Liver (tissue), 8 donors: ENCODE measurements at regions not wholly inside any gene's neighbourhood (a gene's known extent, or its start where the extent isn't known, plus 50 kb on each side); places are given as distances from the start of the nearest gene placed in this dataset.

Experiments used
- DNase-seq: peaks from one replicate; pipeline ENCODE4 v3.0.0-alpha.2; 2017; ENCODE audit warnings: low spot score
- H3K27ac ChIP-seq, 2 donors: one replicate each; pipeline ENCODE4 v1.7.0; 2013; ENCODE audit warnings: inconsistent platforms in 2 of 2, low read length in 2 of 2, control low read depth in 1 of 2, low read depth in 1 of 2, mild to moderate bottlenecking in 1 of 2
- H3K27me3 ChIP-seq, 4 donors: one replicate each; pipeline versions ENCODE4 v1.6.1 to v1.7.0; 2013; ENCODE audit warnings: low read length in 3 of 4, inconsistent platforms in 1 of 4, mild to moderate bottlenecking in 1 of 4, moderate library complexity in 1 of 4; ENCODE audit not compliant: control insufficient read depth in 4 of 4, insufficient read depth in 4 of 4
- H3K36me3 ChIP-seq, 4 donors: one replicate each; pipeline versions ENCODE4 v1.6.1 to v1.7.0; 2013; ENCODE audit warnings: low read length in 3 of 4, mild to moderate bottlenecking in 3 of 4, low read depth in 1 of 4, moderate library complexity in 1 of 4; ENCODE audit not compliant: control insufficient read depth in 4 of 4, insufficient read depth in 3 of 4
- H3K4me1 ChIP-seq, 4 donors: one replicate each; pipeline versions ENCODE4 v1.6.1 to v1.7.0; 2013; ENCODE audit warnings: low read length in 3 of 4, mild to moderate bottlenecking in 3 of 4, moderate library complexity in 1 of 4; ENCODE audit not compliant: control insufficient read depth in 4 of 4, insufficient read depth in 4 of 4
- H3K4me3 ChIP-seq, 3 donors: one replicate each; pipeline versions ENCODE4 v1.6.1 to v1.7.0; 2013; ENCODE audit warnings: low read length in 3 of 3, control low read depth in 1 of 3, low read depth in 1 of 3, mild to moderate bottlenecking in 1 of 3
- H3K9ac ChIP-seq, 2 donors: one replicate each; pipeline ENCODE4 v1.7.0; 2013; ENCODE audit warnings: low read length in 2 of 2, mild to moderate bottlenecking in 2 of 2, moderate library complexity in 2 of 2, control low read depth in 1 of 2, low read depth in 1 of 2
- H3K9me3 ChIP-seq, 4 donors: one replicate each; pipeline versions ENCODE4 v1.6.1 to v1.7.0; 2013; ENCODE audit warnings: low read length in 3 of 4; ENCODE audit not compliant: control insufficient read depth in 4 of 4
- EGR1 ChIP-seq, 2 donors: IDR thresholded peaks; 2 replicates each; pipeline ENCODE4 v1.6.1; 2016 to 2018; ENCODE audit warnings: antibody characterized with exemption in 2 of 2, low read depth in 2 of 2
- FOXA2 ChIP-seq: IDR thresholded peaks from 2 replicates; pipeline ENCODE4 v1.6.1; 2016; ENCODE audit warnings: antibody characterized with exemption
- GABPA ChIP-seq, 2 donors: IDR thresholded peaks in 1 of 2; conservative IDR thresholded peaks in 1 of 2; 2 replicates each; pipeline ENCODE4 v1.6.1; 2016; ENCODE audit warnings: antibody characterized with exemption in 2 of 2, mild to moderate bottlenecking in 1 of 2, moderate library complexity in 1 of 2
- HNF4A ChIP-seq, 2 donors: conservative IDR thresholded peaks; 2 replicates each; pipeline ENCODE4 v1.6.1; 2016; ENCODE audit warnings: antibody characterized with exemption in 2 of 2, mild to moderate bottlenecking in 2 of 2
- HNF4G ChIP-seq: IDR thresholded peaks from 2 replicates; pipeline ENCODE4 v1.6.1; 2016; ENCODE audit warnings: antibody characterized with exemption
- JUND ChIP-seq, 2 donors: IDR thresholded peaks; 2 replicates each; pipeline ENCODE4 v1.6.1; 2016; ENCODE audit warnings: antibody characterized with exemption in 2 of 2
- NR2F2 ChIP-seq: IDR thresholded peaks from 2 replicates; pipeline ENCODE4 v1.6.1; 2016; ENCODE audit warnings: antibody characterized with exemption
- SP1 ChIP-seq: IDR thresholded peaks from 2 replicates; pipeline ENCODE4 v1.6.1; 2018; ENCODE audit warnings: antibody characterized with exemption, mild to moderate bottlenecking
- TAF1 ChIP-seq: conservative IDR thresholded peaks from 2 replicates; pipeline ENCODE4 v1.6.1; 2016; ENCODE audit warnings: antibody characterized with exemption, mild to moderate bottlenecking
- YY1 ChIP-seq: IDR thresholded peaks from 2 replicates; pipeline ENCODE4 v1.6.1; 2016; ENCODE audit warnings: antibody characterized with exemption, mild to moderate bottlenecking
- WGBS: extraction: QIAGEN DNeasy Blood & Tissue Kit; methylation state at CpG from one replicate; pipeline ENCODE4 v1.1.7; 2013; 5-methylcytosine and 5-hydroxymethylcytosine counted together
- TF ChIP-seq, protein P1 (sequence below): IDR thresholded peaks from 2 replicates; pipeline ENCODE4 v1.6.1; 2016; ENCODE audit warnings: antibody characterized with exemption
- TF ChIP-seq, protein P2 (sequence below): IDR thresholded peaks from 2 replicates; pipeline ENCODE4 v1.6.1; 2016; ENCODE audit warnings: antibody characterized with exemption
- TF ChIP-seq, protein P3 (sequence below): fragments of 150-350 bp; IDR thresholded peaks from 2 replicates; pipeline ENCODE4 v1.5.1; 2017; ENCODE audit warnings: improper control_type of control experiment, low read depth, low read length; ENCODE audit not compliant: missing input control
- TF ChIP-seq, protein P4 (sequence below): IDR thresholded peaks from 2 replicates; pipeline ENCODE4 v1.6.1; 2016; ENCODE audit warnings: antibody characterized with exemption
- TF ChIP-seq, protein P5 (sequence below): IDR thresholded peaks from 2 replicates; pipeline ENCODE4 v1.6.1; 2016; ENCODE audit warnings: antibody characterized with exemption, mild to moderate bottlenecking
- donor health status: healthy.
- donor health status: healthy.
- donor health status: healthy.
- donor health status: healthy.
- donor health status: healthy.

DNA sequence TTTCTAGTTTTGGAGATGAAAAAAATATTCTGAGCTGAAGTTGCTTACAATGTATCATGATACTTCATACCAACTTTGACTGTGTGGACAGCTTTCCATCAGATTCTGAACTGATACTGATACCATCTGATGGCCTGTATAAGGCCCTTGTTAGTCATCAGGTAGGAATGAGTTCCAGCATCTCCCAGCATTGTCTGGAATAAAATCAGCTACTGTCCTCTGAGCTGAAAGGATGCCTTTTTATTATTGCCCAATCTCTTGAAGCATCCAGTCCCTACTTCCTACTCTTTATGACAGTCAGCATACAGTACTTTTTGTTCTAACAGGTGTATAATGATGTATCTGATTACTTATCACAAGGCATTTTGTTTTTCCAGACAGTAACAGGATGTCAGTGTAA is 70.6 kb upstream of the EYA4 start:
- no peaks in the 10 kb centered on the region for H3K4me1 ChIP-seq
- H3K9me3 ChIP-seq, result peaks cover 0 to 6% (median 2%) of the 10 kb centered on the region in 4 donors
- H3K27ac ChIP-seq, result no peak overlapping the region
- TF ChIP-seq TAF1 (no peak), GABPA (IDR thresholded peaks at IDR 0.05 in 1 of 2, conservative IDR thresholded peaks at IDR 0.05 in 1 of 2) (no peak), FOXA2 (no peak), SP1 (no peak), YY1 (no peak), EGR1 (IDR thresholded peaks at IDR 0.05; ENCODE audit: low read depth in 2 of 2) (no peak)
- TF ChIP-seq, protein P1, sequence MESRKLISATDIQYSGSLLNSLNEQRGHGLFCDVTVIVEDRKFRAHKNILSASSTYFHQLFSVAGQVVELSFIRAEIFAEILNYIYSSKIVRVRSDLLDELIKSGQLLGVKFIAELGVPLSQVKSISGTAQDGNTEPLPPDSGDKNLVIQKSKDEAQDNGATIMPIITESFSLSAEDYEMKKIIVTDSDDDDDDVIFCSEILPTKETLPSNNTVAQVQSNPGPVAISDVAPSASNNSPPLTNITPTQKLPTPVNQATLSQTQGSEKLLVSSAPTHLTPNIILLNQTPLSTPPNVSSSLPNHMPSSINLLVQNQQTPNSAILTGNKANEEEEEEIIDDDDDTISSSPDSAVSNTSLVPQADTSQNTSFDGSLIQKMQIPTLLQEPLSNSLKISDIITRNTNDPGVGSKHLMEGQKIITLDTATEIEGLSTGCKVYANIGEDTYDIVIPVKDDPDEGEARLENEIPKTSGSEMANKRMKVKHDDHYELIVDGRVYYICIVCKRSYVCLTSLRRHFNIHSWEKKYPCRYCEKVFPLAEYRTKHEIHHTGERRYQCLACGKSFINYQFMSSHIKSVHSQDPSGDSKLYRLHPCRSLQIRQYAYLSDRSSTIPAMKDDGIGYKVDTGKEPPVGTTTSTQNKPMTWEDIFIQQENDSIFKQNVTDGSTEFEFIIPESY, result no peak
- no peaks in the 10 kb centered on the region for H3K27me3 ChIP-seq
- no peak overlapping the region for H3K9ac ChIP-seq
- DNase-seq, result no peak
- H3K36me3 ChIP-seq, result no peaks in the 10 kb centered on the region
- H3K4me3 ChIP-seq, result no peak overlapping the region

DNA sequence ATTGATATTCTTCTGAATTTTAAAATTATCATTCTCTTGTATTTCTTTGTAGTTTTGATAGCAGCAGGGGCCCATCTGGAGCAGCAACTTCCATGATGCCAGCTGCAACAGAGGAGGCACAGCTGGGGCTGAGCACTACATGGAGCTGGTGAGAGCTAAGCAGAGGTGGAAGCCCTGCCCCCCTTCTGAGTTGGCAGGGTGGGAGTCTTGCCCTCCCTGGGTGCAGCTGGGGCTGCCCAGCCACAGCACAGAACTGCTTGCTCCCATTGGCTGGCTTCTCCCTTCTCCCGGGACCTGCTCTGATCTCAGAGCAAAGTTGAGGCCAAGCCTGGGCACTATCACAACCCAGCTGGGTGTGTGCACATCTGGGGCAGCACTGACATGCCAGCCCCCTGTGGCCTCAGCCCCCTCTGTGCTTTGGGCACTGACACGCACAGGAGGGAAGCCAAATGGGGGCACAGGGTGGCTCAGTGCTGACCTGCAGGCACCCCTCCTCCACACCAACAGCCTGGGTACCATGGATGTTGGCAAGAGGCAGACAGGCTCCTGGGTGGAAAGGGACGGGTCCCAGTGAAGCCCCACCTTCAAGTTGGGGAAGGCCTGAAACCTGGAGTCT is 69.1 kb upstream of the EYA4 start:
- no peaks in the 10 kb centered on the region for H3K36me3 ChIP-seq
- H3K9ac ChIP-seq, result no peak overlapping the region
- H3K27me3 ChIP-seq, result no peaks in the 10 kb centered on the region
- no peak overlapping the region for H3K27ac ChIP-seq
- H3K4me3 ChIP-seq, result no peak overlapping the region
- WGBS, result 69% methylated on average over 3 of the region's 3 CpGs
- TF ChIP-seq YY1 (no peak), NR2F2 (no peak), TAF1 (no peak), FOXA2 (no peak), JUND (IDR thresholded peaks at IDR 0.05) (no peak), HNF4A (conservative IDR thresholded peaks at IDR 0.05) (no peak)
- TF ChIP-seq, protein P2, sequence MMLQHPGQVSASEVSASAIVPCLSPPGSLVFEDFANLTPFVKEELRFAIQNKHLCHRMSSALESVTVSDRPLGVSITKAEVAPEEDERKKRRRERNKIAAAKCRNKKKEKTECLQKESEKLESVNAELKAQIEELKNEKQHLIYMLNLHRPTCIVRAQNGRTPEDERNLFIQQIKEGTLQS, result no peak
- TF ChIP-seq, protein P3, sequence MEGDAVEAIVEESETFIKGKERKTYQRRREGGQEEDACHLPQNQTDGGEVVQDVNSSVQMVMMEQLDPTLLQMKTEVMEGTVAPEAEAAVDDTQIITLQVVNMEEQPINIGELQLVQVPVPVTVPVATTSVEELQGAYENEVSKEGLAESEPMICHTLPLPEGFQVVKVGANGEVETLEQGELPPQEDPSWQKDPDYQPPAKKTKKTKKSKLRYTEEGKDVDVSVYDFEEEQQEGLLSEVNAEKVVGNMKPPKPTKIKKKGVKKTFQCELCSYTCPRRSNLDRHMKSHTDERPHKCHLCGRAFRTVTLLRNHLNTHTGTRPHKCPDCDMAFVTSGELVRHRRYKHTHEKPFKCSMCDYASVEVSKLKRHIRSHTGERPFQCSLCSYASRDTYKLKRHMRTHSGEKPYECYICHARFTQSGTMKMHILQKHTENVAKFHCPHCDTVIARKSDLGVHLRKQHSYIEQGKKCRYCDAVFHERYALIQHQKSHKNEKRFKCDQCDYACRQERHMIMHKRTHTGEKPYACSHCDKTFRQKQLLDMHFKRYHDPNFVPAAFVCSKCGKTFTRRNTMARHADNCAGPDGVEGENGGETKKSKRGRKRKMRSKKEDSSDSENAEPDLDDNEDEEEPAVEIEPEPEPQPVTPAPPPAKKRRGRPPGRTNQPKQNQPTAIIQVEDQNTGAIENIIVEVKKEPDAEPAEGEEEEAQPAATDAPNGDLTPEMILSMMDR, result no peak
- TF ChIP-seq, protein P4, sequence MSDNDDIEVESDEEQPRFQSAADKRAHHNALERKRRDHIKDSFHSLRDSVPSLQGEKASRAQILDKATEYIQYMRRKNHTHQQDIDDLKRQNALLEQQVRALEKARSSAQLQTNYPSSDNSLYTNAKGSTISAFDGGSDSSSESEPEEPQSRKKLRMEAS, result no peak
- peaks cover 0 to 6% (median 2%) of the 10 kb centered on the region in 4 donors for H3K9me3 ChIP-seq
- H3K4me1 ChIP-seq, result no peaks in the 10 kb centered on the region
- DNase-seq, result no peak

DNA sequence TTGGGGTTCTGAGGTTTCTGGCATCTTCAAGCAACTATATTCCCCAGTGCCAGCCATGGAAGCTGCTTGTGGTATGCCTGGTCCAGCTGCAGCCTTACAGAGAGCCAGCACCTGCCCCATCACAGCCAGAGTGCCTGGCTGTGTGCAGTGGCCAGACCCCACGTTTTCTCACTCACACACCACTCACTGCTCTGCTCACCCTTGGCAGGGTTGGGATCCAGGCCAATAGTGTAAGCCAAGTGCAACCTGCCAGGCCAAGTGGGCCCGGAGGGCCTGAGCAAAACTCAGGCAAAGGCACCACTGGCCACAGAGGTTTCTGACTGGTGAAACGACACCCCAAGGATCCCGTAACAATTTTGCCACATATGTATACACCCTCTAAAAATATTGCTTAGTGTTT is 67.9 kb upstream of the EYA4 start:
- no peak overlapping the region for H3K27ac ChIP-seq
- H3K4me1 ChIP-seq, result no peaks in the 10 kb centered on the region
- no peaks in the 10 kb centered on the region for H3K27me3 ChIP-seq
- H3K9me3 ChIP-seq, result peaks cover 0 to 6% (median 2%) of the 10 kb centered on the region in 4 donors
- WGBS, result 69% methylated on average over 4 of the region's 4 CpGs
- no peak for DNase-seq
- no peak overlapping the region for H3K9ac ChIP-seq
- H3K36me3 ChIP-seq, result no peaks in the 10 kb centered on the region
- no peak overlapping the region for H3K4me3 ChIP-seq
- TF ChIP-seq, protein P3, result no peak
- no peak for TF ChIP-seq HNF4G
- TF ChIP-seq TAF1, result no peak
- TF ChIP-seq SP1, result no peak
- TF ChIP-seq JUND (IDR thresholded peaks at IDR 0.05), result no peak
- TF ChIP-seq, protein P2, result no peak
- TF ChIP-seq, protein P5, sequence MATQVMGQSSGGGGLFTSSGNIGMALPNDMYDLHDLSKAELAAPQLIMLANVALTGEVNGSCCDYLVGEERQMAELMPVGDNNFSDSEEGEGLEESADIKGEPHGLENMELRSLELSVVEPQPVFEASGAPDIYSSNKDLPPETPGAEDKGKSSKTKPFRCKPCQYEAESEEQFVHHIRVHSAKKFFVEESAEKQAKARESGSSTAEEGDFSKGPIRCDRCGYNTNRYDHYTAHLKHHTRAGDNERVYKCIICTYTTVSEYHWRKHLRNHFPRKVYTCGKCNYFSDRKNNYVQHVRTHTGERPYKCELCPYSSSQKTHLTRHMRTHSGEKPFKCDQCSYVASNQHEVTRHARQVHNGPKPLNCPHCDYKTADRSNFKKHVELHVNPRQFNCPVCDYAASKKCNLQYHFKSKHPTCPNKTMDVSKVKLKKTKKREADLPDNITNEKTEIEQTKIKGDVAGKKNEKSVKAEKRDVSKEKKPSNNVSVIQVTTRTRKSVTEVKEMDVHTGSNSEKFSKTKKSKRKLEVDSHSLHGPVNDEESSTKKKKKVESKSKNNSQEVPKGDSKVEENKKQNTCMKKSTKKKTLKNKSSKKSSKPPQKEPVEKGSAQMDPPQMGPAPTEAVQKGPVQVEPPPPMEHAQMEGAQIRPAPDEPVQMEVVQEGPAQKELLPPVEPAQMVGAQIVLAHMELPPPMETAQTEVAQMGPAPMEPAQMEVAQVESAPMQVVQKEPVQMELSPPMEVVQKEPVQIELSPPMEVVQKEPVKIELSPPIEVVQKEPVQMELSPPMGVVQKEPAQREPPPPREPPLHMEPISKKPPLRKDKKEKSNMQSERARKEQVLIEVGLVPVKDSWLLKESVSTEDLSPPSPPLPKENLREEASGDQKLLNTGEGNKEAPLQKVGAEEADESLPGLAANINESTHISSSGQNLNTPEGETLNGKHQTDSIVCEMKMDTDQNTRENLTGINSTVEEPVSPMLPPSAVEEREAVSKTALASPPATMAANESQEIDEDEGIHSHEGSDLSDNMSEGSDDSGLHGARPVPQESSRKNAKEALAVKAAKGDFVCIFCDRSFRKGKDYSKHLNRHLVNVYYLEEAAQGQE, result no peak
